Fibroblast of mammary gland (primary cell): ENCODE measurements at regions not wholly inside any gene's neighbourhood (a gene's known extent, or its start where the extent isn't known, plus 50 kb on each side); places are given as distances from the start of the nearest gene placed in this dataset.

Experiments used
- DNase-seq: peaks from one replicate; pipeline ENCODE4 v3.0.0-alpha.2; 2010; ENCODE audit warnings: low read depth
- H3K4me3 ChIP-seq: 2 replicates; pipeline ENCODE4 v1.5.1; 2011; ENCODE audit warnings: low read depth, mild to moderate bottlenecking, low read length, moderate library complexity; ENCODE audit not compliant: control insufficient read depth
- TF ChIP-seq, protein P1 (sequence below): conservative IDR thresholded peaks from 2 replicates; pipeline ENCODE4 v1.5.1; 2011; ENCODE audit warnings: low read depth, low read length, inconsistent platforms; ENCODE audit not compliant: control insufficient read depth, insufficient read depth

DNA sequence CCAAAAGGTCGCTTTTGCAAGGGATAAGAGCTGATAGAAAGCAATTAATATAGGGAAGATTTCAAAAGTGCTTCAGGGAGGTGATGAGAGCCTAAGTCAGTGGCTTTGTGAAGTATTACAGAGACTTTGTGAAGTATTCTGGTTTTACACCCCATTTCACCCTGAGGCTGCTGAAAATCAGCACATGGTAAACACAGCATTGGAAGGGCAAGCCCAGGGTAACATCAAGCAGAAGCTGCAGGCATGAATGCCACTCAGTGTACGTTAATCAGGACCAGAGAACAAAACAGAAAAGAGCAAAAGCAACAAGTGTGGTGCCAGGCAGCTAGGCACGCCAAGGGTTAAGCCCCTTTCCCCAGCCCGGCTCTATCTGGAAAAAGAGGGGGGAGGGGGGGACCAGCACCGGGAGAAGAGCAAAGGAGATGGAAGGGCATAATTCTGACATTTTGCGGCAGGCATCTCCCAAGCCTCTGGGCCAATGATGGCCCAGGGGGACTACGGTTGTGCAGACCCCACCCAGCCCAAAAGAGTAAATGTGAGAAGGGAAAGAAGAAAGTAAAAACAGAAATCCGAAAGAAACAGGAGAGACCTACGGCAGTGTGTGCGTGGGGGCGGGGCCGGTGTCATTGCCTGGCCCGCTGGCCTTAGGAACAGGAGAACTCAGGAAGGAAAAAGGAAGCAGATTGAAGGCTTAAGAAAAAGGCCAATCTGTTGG lies 58.9 kb downstream of the DHRS2 start:
- DNase-seq = no peak
- TF ChIP-seq, protein P1, sequence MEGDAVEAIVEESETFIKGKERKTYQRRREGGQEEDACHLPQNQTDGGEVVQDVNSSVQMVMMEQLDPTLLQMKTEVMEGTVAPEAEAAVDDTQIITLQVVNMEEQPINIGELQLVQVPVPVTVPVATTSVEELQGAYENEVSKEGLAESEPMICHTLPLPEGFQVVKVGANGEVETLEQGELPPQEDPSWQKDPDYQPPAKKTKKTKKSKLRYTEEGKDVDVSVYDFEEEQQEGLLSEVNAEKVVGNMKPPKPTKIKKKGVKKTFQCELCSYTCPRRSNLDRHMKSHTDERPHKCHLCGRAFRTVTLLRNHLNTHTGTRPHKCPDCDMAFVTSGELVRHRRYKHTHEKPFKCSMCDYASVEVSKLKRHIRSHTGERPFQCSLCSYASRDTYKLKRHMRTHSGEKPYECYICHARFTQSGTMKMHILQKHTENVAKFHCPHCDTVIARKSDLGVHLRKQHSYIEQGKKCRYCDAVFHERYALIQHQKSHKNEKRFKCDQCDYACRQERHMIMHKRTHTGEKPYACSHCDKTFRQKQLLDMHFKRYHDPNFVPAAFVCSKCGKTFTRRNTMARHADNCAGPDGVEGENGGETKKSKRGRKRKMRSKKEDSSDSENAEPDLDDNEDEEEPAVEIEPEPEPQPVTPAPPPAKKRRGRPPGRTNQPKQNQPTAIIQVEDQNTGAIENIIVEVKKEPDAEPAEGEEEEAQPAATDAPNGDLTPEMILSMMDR = no peak
- no peak overlapping the region for H3K4me3 ChIP-seq

DNA sequence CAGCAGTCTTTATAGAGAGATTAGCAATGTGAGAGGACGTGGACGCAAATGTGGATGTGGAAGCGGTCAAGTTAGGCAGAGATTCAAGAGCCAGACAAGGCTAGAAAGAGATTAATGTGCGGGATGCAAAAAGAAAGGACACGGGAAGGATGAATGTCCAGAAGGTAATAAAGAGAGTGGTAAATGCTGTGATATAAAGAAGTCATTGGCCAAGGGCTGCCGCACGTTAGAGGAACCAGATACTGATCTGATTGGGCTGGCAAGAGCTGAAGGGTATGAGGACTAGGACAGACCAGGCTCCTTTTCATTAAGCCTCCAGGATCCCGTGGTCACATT lies 59.5 kb downstream of the DHRS2 start:
- no peak for DNase-seq
- TF ChIP-seq, protein P1 = no peak
- H3K4me3 ChIP-seq = no peak overlapping the region

DNA sequence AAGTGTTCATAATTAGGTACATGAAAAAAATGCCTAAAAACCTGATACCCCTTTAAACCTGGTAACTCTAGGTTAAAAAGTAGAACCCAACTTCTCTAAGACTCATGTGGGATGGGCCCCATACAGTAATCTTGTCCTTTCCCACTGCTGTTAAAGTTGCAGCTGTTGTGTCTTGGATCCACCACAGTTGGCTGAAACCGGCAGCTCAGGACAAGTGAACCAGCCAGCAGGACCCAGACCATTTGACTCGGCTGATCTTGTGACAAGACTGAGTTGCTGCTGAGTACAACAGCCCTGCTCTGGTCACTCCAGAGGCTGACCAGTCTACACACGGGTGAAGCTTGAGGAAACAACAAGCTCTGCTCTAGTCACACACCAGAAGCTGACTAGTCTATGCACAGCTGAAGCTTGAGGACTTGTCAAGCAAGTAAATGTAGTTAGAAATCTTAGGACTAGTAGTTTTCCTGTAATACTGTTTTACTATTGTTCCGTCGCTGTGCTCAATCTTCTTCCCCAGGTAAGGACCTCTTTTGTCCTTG lies 60.6 kb downstream of the DHRS2 start:
- TF ChIP-seq, protein P1 = no peak
- no peak for DNase-seq
- no peak overlapping the region for H3K4me3 ChIP-seq

DNA sequence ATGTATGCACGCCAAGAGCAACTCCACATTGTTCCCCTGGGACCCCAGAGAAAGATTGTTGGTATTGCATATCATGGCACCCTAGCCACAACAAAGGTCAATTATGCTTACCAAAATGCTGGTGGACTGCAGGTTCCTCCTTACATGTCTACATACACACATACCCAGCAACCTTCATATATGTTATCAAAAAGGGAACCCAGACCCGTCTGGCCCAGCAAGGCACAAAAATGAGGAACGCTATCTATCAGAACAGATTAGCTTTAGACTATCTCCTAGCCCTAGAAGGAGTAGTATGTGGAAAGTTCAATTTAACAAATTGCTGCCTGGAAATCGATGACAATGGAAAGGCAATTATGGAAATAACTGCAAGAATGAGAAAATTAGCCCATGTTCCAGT lies 61.5 kb downstream of the DHRS2 start:
- TF ChIP-seq, protein P1 = no peak
- no peak for DNase-seq
- H3K4me3 ChIP-seq = no peak overlapping the region

DNA sequence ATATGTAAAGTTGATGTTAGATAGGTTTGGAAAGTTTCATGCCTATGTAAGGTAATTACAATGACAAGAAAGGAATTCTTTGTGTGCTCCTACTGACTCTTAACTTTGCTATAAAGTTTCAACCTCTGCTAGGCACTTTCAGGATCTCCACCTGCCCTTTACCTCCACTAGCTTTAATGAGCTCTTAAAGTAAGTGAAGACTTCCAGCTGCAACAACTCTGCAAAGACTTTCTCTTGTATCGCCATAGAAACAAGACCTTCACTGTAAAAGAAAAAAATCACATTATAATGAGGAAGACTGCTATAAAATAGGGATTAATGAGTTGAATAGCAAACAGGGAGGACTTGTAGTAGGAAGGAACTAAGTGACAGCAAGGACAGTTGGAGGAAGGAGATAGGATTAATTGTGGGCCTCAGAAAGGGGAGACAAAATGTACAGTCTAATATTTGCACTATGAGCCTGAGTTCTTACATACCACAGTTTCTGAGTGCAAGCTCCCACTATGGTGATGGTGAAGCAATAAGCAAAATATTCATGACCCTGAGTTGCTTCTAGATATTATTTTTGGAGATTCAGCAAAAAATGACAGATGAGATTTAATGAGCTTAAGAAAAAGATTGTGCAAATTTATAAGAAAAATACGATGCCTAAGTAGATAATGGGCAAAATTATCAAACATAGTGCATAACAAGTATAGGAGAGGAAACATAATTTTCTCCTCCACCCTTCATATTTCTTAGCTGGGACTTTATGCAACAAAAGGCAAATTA lies 66.7 kb downstream of the DHRS2 start:
- TF ChIP-seq, protein P1 = no peak
- H3K4me3 ChIP-seq = no peak overlapping the region
- no peak for DNase-seq

DNA sequence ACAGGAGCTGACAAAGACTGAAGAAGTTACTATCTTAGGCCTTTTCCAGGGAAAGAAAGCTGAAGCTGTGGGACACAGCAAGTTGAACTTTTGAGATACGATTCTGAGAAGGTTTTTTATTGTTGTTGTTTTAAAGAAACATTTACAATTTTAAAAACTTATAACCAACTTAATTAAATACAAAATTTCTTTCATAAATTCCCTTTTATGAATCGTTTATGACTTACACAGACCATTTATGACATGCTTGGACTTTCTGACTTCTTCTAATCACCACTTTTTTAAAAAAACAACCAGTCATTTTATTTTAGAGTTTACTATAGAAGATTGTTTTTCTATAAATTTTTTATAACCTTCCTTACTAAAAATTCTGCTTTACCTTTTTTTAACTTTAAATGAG lies 68.7 kb downstream of the DHRS2 start:
- DNase-seq = peak; percentile 20
- H3K4me3 ChIP-seq = no peak overlapping the region
- TF ChIP-seq, protein P1 = no peak
